Activated CD4-positive, alpha-beta T cell treated with anti-CD3 and anti-CD28 coated beads, Interleukin-2, Interleukin-4, amounts not matched to agents 100 ng/mL and 50 ng/mL, durations not matched to agents 16 hours and 8 hours (primary cell): ENCODE measurements at regions not wholly inside any gene's neighbourhood (a gene's known extent, or its start where the extent isn't known, plus 50 kb on each side); places are given as distances from the start of the nearest gene placed in this dataset.
"Not testable (repeated sequence)": the region's sequence is repeated elsewhere in the genome, so short reads cannot be mapped to it uniquely, and the experiment has no call there.

Source experiments
- DNase-seq: peaks from one replicate; pipeline ENCODE4 v3.0.0-alpha.2; 2020; ENCODE audit warnings: low spot score

- DNase-seq = no peak
Observed at GRCh38 chr14:37992499-37992898, 215.2 kb upstream of the SSTR1 start.

- DNase-seq = no peak
Observed at GRCh38 chr14:37994846-37995372, 212.8 kb upstream of the SSTR1 start.

GRCh38 chr14:37997017-37997416 is 210.7 kb upstream of the SSTR1 start:
- no peak for DNase-seq

GRCh38 chr14:38000340-38000739 is 207.4 kb upstream of the SSTR1 start:
- no peak for DNase-seq

DNA sequence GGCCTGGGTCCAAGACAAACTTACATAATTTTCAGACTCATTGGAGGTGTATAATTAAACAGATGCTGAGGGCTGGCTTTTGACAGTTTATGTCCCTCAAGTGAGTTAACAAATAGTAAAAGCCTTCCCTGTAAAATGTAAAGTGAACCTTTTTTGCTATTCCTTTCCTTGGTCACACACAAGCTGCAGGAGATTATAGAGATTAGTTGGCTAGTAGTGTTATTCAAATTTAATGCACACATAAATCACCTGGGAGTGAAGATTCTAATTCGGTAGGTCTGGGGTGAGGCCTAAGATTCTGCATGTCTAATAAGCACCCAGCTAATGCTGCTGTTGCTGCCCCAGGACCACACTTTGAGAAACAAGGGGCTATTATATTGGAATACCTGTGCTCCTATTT is 206.2 kb upstream of the SSTR1 start:
- no peak for DNase-seq

GRCh38 chr14:38003746-38004609 is 203.7 kb upstream of the SSTR1 start:
- no peak for DNase-seq

GRCh38 chr14:38004610-38004879 is 203.2 kb upstream of the SSTR1 start:
- DNase-seq = no peak

DNA sequence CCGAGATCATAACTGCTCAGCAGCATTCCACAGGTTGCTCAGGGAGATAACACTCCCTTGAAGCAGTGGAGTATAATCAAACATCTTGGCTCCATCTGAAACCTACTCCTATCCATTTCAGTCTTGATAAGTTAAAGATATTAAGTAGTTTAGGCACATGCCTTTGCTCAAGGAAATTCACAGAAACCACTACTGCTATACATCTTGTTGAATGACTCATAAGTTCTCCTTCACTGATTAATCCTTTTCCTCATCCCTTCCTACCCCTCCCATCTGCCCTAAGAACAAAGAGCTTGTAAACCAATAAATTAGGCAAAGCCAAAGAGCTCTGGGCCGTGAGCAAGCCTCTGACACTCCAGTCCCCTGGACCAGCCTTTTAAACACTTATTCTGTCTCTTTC is 196.5 kb upstream of the SSTR1 start:
- not testable (repeated sequence) for DNase-seq

DNA sequence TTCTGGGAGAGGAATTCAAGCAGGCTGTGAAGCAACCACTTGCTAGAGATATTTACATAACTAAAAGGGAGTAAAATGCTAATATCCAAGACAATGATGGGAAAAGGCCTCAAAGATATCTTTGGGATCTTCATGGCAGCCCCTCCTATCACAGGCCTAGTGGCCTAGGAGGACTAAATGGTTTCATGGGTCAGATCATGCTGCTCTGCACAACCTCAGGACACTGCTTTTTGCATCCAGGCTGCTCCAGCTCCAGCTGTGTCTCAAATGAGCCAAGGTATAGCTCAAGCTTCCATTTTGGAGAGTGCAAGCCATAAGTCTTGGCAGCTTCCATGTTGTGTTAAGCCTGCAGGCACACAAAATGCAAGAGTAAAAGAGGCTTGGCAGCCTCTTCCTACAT is 195.6 kb upstream of the SSTR1 start:
- no peak for DNase-seq

DNA sequence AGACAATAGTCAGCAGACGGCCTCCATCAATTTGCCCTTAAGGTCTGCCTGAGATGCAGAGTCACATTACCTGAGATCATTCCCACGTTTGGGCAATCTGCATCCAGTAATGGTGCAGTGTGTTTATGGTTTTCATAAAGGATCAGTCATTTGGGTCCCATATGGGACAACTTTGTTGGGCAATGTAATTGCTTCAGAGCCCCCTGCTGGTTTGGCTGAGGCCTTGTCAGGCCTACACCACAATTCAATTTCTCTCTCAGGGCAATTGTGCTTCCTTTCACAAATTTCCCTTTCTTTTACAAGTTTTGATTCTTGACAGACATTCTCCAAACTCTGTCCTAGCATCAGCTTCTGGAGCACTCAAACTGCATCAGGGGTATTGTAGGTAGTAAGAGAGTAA is 191.2 kb upstream of the SSTR1 start:
- peak; percentile 1 for DNase-seq

DNA sequence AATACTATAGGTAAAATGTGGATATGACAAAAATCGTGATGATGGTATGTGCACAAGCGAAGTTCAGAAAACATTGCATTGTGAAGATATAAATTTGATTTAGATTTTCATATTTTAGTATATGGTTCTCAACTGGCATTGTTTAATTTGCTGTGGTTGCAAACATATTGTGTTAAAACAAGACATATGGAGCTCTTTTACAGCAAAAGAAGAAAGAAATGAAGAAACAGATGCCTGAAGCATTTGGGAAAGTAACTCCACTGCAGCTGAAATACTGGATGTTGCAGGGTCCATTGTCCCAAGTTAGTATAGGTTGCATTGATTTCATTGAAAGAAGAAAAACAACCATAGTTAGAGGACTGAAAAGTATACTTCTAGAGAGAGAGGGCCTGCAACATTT is 185.8 kb upstream of the SSTR1 start:
- no peak for DNase-seq

- no peak for DNase-seq
Observed at GRCh38 chr14:38022775-38023174, 184.9 kb upstream of the SSTR1 start.

DNA sequence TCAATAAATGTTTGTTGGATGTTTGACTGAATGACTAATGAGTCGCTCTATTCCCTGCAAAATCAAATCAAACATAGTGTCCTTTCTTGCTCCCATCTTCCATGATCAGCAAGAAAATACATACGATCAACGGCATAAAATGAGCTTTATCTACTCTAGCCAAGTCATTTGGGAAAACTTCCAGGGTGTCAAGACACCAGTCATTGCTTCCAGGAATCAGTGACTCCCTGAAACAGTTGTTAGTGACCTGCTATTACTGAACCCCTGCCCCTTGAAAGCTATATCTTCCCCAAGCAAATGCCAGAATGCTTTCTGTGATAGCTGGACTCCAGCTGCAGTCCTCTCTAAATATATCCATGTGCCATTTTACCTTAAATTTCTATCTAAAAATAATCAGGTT is 169.5 kb upstream of the SSTR1 start:
- no peak for DNase-seq

DNA sequence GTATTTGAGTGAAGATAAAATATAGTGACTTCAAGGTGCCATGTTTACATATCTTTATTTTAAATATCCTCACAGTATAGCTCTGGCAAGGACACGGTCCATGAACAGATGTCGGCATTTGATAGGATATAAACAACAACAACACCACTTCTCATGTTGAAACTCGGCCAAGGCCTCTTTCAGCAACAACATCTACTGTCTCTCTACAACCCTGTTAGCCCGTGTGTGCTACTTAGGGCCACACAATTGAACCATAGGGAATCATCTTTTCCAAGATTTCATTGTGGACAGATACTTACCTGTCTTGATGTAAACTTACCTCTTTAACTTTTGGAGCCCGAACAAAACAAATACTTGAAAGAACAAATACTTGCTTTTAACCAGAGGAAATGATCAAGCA is 168.7 kb upstream of the SSTR1 start:
- no peak for DNase-seq

- no peak for DNase-seq
Observed at GRCh38 chr14:38039496-38039895, 168.2 kb upstream of the SSTR1 start.

GRCh38 chr14:38040411-38040810 is 167.3 kb upstream of the SSTR1 start:
- no peak for DNase-seq

GRCh38 chr14:38042322-38042721 is 165.4 kb upstream of the SSTR1 start:
- no peak for DNase-seq

GRCh38 chr14:38044710-38045109 is 163.0 kb upstream of the SSTR1 start:
- DNase-seq = peak; percentile 1

- DNase-seq = no peak
Observed at GRCh38 chr14:38045461-38045860, 162.2 kb upstream of the SSTR1 start.

- DNase-seq = no peak
Observed at GRCh38 chr14:38046160-38046559, 161.5 kb upstream of the SSTR1 start.

GRCh38 chr14:38047195-38047902 is 160.4 kb upstream of the SSTR1 start:
- DNase-seq = no peak

GRCh38 chr14:38053666-38054065 is 154.0 kb upstream of the SSTR1 start:
- no peak for DNase-seq

- no peak for DNase-seq
Observed at GRCh38 chr14:38056270-38056669, 151.4 kb upstream of the SSTR1 start.

DNA sequence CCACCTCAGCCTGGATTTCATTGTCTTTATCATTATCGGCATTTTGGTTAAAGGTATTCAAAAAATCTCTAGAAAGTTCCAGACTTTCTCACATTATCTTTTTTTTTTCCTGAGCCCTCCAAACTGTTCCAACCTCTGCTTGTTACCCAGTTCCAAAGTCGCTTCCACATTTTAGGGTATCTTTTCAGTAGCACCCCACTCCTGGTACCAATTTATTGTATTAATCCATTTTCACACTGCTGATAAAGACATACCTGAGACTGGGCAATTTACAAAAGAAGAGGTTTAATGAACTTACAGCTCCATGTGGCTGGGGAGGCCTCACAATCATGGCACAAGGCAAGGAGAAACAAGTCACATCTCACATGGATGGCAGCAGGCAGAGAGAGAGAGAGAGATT is 145.5 kb upstream of the SSTR1 start:
- not testable (repeated sequence) for DNase-seq
